Right renal pelvis (tissue), 4 donors: ENCODE measurements at regions not wholly inside any gene's neighbourhood (a gene's known extent, or its start where the extent isn't known, plus 50 kb on each side); places are given as distances from the start of the nearest gene placed in this dataset.

Experiments used
- DNase-seq, 4 donors: peaks; one replicate each; pipeline ENCODE4 v3.0.0-alpha.2; 2013; ENCODE audit warnings: low read depth in 4 of 4, low spot score in 3 of 4, missing footprints in 1 of 4

DNA sequence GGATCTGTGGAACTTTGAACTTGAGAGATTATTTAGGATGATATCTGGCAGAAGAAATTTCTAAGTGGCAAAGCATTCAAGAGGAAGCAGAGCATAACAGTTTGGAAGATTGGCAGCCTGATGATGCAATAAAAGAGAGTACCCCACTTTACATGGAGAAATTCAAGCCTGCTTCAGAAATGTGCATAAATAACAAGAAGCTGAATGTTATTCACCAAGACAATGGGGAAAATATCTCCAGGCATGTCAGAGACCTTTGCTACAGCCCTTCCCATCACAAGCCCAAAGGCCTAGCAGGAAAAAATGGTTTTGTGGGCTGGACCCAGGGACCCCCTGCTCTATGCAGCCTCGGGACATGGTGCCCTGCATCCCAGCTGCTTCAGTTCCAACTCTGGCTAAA is 420.8 kb downstream of the DTHD1 start:
- no peak for DNase-seq

GRCh38 chr4:36704289-36704688 is 422.9 kb downstream of the DTHD1 start:
- DNase-seq: no peak

DNA sequence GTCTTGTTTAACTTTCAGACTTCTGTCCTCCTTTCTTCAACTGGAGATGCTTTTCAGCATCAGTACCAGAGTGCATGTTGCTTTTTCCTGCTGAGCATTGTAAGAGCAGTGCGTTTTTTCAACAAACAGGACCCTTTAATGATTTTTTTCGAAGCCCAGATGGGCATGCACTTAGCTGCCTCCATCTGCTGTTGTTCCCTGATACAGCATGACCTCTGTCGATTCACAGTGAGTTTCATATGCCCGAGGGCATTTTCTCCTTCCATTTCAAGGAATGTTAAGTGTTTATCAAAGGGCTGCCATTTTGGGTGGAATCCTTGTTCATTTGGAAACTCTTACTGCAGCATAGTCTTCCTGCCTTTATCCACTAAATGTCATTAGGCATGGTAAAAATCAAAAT is 428.6 kb downstream of the DTHD1 start:
- no peak for DNase-seq

DNA sequence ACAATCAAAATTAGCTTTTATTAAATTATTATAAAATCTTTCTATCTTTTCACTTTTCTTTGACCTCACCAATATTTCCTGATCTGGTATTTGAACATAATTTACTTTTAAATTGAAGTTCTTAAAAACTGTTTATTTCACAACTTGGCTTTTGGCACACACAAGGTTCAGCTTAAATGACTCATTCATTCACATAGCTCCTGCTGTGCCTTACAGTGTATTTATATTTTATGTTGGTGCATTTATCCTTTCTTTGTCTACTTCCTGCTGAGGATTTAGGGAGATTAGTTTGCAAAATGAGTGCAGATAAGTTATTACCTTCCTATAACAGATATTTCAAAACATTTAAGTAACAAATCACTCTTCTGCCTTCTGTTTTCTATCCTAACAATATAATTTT is 430.6 kb downstream of the DTHD1 start:
- DNase-seq: no peak

DNA sequence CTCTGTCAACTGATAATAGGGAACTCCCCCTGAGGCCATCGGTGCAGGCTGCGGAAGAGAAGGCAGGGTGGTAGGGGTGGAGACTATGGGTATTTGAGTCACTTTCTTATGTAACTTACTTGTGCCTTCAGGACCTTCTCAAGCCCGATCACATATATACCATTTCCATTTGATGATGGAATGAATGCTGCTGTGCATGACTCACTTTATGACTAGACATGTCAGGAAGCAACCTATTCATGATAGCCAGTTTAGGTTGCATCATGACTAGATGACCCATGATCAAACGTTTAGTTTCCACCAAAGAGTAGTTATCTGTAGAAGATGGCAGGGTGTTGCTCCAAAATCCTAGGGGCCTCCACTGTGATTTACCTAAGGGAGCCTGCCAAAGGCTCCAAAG is 435.5 kb downstream of the DTHD1 start:
- DNase-seq: no peak

GRCh38 chr4:36719425-36719824 is 438.0 kb downstream of the DTHD1 start:
- no peak for DNase-seq

- no peak for DNase-seq
These were observed 441.6 kb downstream of the DTHD1 start for GRCh38 chr4:36722986-36723385.

DNA sequence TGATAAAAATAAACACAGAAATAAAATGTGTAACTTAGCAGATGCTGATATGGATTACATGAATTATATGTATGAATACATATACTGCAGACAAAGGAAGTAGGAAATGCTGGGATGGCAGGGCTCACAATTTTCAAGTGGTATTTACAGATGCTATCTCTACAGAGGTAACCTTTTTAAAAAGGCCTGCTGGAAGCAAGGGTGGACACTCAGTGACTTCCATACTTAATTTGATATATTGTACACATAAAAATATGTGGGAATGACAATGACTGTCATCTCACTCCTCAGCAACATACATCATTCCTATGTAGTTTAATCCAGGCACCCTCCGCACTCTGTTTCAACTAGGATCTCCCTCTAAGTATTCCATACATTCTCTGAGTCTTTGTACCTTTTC is 452.9 kb downstream of the DTHD1 start:
- no peak for DNase-seq

DNA sequence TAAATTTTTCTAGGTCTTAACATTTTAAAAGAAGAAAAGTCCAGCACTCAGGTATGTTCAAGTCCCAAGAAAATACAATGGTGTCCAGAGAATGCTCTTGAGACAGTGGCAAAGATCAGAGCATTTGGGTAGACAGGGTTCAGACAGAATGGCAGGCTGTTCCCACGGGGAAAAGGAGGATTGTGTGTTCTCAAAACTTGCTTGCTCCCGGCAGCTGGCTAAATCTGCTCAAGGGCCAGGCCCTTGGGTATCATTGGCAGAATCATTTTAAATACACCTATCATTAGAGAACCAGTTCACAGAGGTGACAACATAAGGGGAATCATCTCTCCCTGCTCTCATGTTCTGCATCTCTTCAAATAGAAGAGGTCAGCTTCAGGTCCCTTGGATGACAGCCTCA is 456.3 kb downstream of the DTHD1 start:
- no peak for DNase-seq

DNA sequence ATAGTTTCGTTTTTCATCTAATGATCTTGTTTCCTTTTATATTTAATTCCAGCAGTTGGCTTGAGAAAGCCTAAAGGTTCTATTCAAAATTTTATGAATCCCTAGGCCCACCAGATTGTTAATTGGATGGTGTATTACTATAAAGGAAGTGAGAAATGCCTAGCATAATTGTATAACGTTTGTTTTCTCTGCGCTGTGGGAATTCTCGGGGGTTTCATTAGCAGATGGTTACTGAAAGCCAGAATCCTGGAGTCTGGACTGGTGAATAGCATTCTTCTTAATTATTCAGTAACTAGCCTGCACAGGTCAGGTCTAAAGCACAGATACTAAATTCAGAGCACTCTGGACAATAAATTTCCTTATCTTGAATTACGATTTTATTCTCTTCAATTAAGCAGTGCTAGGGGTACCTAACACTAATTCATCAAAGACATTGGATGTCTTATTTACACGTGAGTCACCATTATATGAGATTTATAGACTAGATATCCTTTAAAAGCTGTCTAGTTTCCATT is 459.4 kb downstream of the DTHD1 start:
- DNase-seq: no peak

DNA sequence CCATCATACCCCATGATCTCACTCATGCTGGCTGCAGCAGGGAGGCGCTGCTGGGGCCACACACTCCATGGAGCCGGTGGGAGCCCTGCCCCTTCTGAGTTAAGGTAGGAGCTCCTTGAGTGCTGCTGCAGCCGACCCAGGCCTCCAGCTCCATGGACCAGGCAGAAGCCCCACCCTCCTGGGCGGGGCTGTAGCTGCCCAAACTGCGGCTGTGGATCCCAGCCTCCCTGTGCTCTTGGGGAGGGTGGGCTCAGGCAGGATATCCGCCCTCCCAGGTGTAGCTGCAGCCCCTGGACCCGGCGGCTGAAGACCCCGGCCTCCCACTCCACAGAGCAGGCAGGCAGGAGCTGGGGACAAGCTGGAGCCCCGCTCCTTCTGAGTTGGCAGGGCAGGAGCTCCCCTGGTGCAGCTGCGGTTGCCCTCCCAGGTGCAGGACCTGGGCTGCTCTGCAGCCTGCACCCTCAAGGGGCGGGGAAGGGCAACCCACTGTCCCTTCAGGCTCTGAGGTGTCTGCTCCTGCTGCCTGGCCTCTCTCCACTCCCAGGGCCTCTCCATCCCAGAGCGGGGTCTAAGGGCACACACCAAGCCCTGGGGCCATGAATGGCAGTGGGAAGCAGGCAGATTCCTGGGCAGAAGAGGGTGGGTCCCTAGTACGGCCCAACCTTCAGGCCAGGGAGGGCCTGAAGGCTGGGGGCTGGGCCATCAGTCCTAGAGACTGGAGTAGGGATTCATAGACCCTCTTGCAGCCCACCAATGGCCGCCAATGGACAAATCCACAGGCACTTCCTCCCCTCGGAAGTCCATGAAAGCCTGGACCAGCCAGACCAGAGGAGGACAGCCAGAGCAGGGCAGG is 466.1 kb downstream of the DTHD1 start:
- no peak for DNase-seq

DNA sequence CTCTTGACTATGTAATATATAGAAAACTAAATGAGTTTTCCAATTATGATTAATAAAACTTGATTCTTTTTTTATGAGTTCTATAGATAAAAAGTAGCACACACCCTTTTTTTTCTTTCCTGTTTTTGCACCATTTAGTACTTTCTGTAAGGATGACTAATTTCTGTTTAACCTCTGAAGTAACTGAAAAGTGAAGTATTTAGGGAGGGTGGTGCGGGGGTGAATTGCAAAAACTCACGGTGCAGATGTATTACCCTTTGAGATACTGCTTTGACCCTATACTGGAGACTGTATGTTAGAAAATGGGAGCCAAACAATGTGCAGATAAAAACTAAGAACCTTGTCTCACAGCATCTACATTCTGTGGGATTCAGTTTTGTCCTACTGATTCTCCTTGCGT is 471.6 kb downstream of the DTHD1 start:
- no peak for DNase-seq

DNA sequence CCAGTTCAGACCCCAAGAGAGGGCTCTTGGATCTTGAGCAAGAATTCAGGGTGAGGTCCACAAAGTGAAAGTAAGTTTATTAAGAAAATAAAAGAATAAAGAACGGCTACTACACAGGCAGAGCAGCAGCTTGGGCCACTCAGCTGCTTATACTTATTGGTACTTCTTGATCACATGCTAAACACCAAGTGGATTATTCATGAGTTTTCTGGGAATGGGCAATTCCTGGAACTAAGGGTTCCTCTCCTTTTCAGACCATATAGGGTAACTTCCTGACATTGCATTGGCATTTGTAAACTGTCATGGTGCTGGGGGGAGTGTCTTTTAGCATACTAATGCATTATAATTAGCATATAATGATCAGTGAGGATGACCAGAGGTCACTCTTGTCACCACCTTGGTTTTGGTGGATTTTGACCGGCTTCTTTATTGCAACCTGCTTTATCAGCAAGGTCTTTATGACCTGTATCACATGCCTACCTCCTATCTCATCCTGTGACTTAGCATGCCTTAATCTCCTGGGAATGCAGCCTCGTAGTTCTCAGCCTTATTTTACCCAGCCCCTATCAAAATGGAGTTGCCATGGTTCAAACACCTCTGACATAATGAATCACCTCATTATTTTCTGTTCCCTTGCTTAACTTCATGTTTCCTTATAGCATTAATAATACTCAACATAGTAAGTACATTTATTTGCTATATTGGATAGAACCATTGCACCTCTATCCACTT is 476.3 kb downstream of the DTHD1 start:
- no peak for DNase-seq

GRCh38 chr4:36758312-36759178 is 477.1 kb downstream of the DTHD1 start:
- no peak for DNase-seq

- DNase-seq: no peak
These were observed 480.2 kb downstream of the DTHD1 start for GRCh38 chr4:36761607-36762006.

DNA sequence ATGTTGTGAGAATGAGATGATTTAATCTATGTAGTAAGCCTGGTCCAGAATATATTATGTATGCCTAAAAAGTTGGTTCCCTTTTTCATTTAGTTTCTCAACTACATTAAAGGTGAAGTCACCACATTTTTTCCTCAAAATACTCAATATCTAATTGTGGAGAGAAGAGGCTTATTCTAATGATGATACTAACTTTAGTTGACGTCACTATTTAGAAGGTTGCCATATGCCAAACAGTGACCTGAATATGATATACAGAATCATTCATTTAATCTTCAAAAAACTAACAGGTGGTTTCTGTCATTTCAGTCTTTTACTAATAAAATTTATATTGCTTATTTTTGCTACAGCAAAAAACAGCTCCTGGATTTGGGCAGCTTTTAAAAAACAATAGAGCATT is 480.7 kb upstream of the NWD2 start:
- no peak for DNase-seq

GRCh38 chr4:36767596-36767995 is 476.9 kb upstream of the NWD2 start:
- DNase-seq: no peak

- DNase-seq: no peak
These were observed 473.0 kb upstream of the NWD2 start for GRCh38 chr4:36771411-36772153.

DNA sequence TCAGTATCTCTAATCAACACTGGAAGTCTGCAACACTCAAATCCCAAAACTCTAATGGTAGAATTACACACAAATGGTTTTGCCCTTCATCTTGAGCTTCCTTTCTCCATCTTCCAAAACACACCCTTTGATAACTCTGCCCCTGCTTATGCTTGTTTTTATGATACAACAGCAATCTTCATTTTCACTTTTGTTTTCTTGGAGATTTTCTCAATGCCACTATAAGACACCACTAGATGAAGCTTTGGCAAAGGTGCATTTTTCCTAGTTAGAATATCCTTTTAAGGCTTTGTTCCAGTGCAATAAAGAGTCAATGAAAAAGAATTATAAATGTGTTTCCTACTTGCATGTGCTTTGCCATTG is 472.4 kb upstream of the NWD2 start:
- DNase-seq: no peak

GRCh38 chr4:36773467-36773866 is 471.1 kb upstream of the NWD2 start:
- no peak for DNase-seq
